B cell (primary cell): ENCODE measurements at regions not wholly inside any gene's neighbourhood (a gene's known extent, or its start where the extent isn't known, plus 50 kb on each side); places are given as distances from the start of the nearest gene placed in this dataset.

ENCODE experiments used
- ATAC-seq: fragments of 200-7000 bp; cut with Tn5 transposase; one replicate; pipeline ENCODE4 v1.10.0; 2021; ENCODE audit warnings: low read depth, mild to moderate bottlenecking, moderate number of reproducible peaks, moderate library complexity
- CTCF ChIA-PET: fragments of 350-600 bp; sonication (Branson Sonifier 250); formaldehyde crosslinking; loops from one replicate; lab custom pipeline; 2021; ENCODE audit warnings: antibody characterized with exemption, inconsistent platforms; lab: Charles Lee
- POLR2A ChIA-PET: fragments of 350-600 bp; sonication (Branson Sonifier 250); formaldehyde crosslinking; loops from one replicate; lab custom pipeline; 2021; ENCODE audit warnings: antibody characterized with exemption; lab: Charles Lee
- DNase-seq: peaks from one replicate; pipeline ENCODE4 v3.0.0; 2013
- H2AFZ ChIP-seq: 2 replicates; pipeline ENCODE4 v1.6.1; 2012; ENCODE audit warnings: mild to moderate bottlenecking, low read depth, low read length; ENCODE audit not compliant: insufficient read depth, poor library complexity, severe bottlenecking
- H3K27ac ChIP-seq, 2 donors: 1 replicate in 1 of 2; 2 replicates in 1 of 2; pipeline ENCODE4 v1.5.1; 2012 to 2013; ENCODE audit warnings: low read length in 2 of 2, mild to moderate bottlenecking in 2 of 2, moderate library complexity in 1 of 2
- H3K27me3 ChIP-seq, 4 experiments: fragments of 200-600 bp in 1 of 4; sonication (generic) in 1 of 4; replicated peaks in 1 of 4; 1 replicate in 2 of 4; 2 replicates in 2 of 4; pipeline versions ENCODE4 v1.6.1 to v1.7.0; 2013 to 2016; ENCODE audit warnings: low read length in 3 of 4, mild to moderate bottlenecking in 2 of 4, mixed read lengths in 1 of 4, moderate library complexity in 1 of 4; ENCODE audit not compliant: insufficient read depth in 4 of 4, control insufficient read depth in 3 of 4; ENCODE audit errors: control extremely low read depth in 1 of 4
- H3K36me3 ChIP-seq, 2 experiments: replicated peaks in 1 of 2; 1 replicate in 1 of 2; 2 replicates in 1 of 2; pipeline versions ENCODE4 v1.6.1 to v1.7.1; 2013; ENCODE audit warnings: low read length in 1 of 2; ENCODE audit not compliant: insufficient read depth in 2 of 2, control insufficient read depth in 1 of 2; ENCODE audit errors: control extremely low read depth in 1 of 2, extremely low read depth in 1 of 2
- H3K4me1 ChIP-seq, 2 donors: fragments of 200-600 bp in 1 of 2; sonication (generic) in 1 of 2; 1 replicate in 1 of 2; 2 replicates in 1 of 2; pipeline versions ENCODE4 v1.5.1 to v1.6.1; 2013 to 2017; ENCODE audit warnings: low read length in 2 of 2; ENCODE audit not compliant: control insufficient read depth in 2 of 2, insufficient read depth in 2 of 2
- H3K4me2 ChIP-seq: replicated peaks from 2 replicates; pipeline ENCODE3; 2012; ENCODE audit warnings: mild to moderate bottlenecking, low read depth, low read length; ENCODE audit not compliant: poor library complexity, severe bottlenecking
- H3K4me3 ChIP-seq, 5 experiments: fragments of 200-600 bp in 1 of 5; sonication (generic) in 1 of 5; 1 replicate in 3 of 5; 2 replicates in 2 of 5; pipeline versions ENCODE4 v1.5.1 to v1.7.0; 2011 to 2016; ENCODE audit warnings: low read length in 4 of 5, mild to moderate bottlenecking in 4 of 5, low read depth in 2 of 5, control low read depth in 1 of 5, moderate library complexity in 1 of 5; ENCODE audit not compliant: insufficient read depth in 1 of 5; ENCODE audit errors: control extremely low read depth in 1 of 5, extremely low read depth in 1 of 5
- H3K79me2 ChIP-seq: fragments of 200-600 bp; sonication (generic); one replicate; pipeline ENCODE4 v1.6.0; 2016; ENCODE audit warnings: low read length; ENCODE audit not compliant: control insufficient read depth, insufficient read depth
- H3K9ac ChIP-seq: fragments of 200-600 bp; sonication (generic); 2 replicates; pipeline ENCODE4 v1.6.1; 2017; ENCODE audit warnings: mild to moderate bottlenecking, low read length, moderate library complexity
- H3K9me3 ChIP-seq, 3 donors: one replicate each; pipeline versions ENCODE4 v1.6.1 to v1.7.1; 2013; ENCODE audit warnings: low read length in 2 of 3; ENCODE audit not compliant: control insufficient read depth in 2 of 3, insufficient read depth in 1 of 3; ENCODE audit errors: control extremely low read depth in 1 of 3
- H4K20me1 ChIP-seq: 2 replicates; pipeline ENCODE4 v1.6.0; 2012; ENCODE audit warnings: mild to moderate bottlenecking, low read length; ENCODE audit not compliant: insufficient read depth, control insufficient read depth, poor library complexity, severe bottlenecking
- H3K27ac Mint-ChIP-seq: one replicate; pipeline ENCODE4 v1.8.0; 2021; ENCODE audit warnings: mixed read lengths
- H3K27me3 Mint-ChIP-seq: one replicate; pipeline ENCODE4 v1.8.0; 2021; ENCODE audit warnings: mixed read lengths
- H3K4me1 Mint-ChIP-seq: one replicate; pipeline ENCODE4 v1.8.0; 2021; ENCODE audit warnings: mixed read lengths
- H3K4me3 Mint-ChIP-seq: one replicate; pipeline ENCODE4 v1.8.0; 2021; ENCODE audit warnings: mixed read lengths
- H3K9me3 Mint-ChIP-seq: one replicate; pipeline ENCODE4 v1.8.0; 2022; ENCODE audit warnings: mixed read lengths; ENCODE audit not compliant: insufficient read depth
- EZH2 ChIP-seq: IDR thresholded peaks from 2 replicates; pipeline ENCODE4 v1.6.1; 2012; ENCODE audit warnings: borderline replicate concordance, low read depth, mild to moderate bottlenecking, moderate library complexity, low read length; ENCODE audit not compliant: insufficient read depth, poor library complexity, severe bottlenecking
- WGBS: methylation state at CpG from one replicate; pipeline ENCODE4 v1.1.5; 2013; ENCODE audit warnings: missing lambda C conversion rate; ENCODE audit not compliant: insufficient coverage; 5-methylcytosine and 5-hydroxymethylcytosine counted together
- intact Hi-C: fragments of 100-400 bp; cut with micrococcal nuclease; formaldehyde crosslinking; loops from one replicate; pipeline ENCODE4 v1.10.0; 2022
- TF ChIP-seq, protein P1 (sequence below): fragments of 200-600 bp; IDR thresholded peaks from one replicate; pipeline ENCODE4 v1.8.0; 2022; ENCODE audit warnings: antibody characterized with exemption, mild to moderate bottlenecking

DNA sequence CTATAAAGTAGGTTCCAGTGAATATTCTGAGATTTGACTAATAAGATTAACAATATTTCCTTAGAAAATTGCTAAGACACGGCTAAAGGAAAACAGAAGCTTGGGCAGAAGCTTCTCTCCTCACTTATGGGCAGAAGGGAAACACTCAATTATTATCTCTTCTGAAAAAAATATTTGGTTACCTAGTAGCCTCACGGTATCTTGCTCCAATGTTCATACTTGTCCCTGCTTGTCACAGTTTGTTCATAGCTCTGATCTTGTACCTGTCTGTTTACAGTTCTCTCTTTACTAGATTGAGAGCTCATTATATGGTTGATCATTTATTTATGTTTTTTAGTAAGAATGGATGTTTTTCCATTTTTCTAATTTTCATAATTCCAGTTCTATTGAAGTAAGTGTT, 458.0 kb upstream of the ATP2B1 start:
- Histone ChIP-seq H2AFZ (no peak overlapping the region), H3K4me2 (no peak overlapping the region), H3K9me3 (peaks cover 0 to 5% (median 3%) of the 10 kb centered on the region in 3 donors), H3K27ac (no peak overlapping the region), H3K4me1 (no peaks in the 10 kb centered on the region), H4K20me1 (no peaks in the 10 kb centered on the region), H3K9ac (no peak overlapping the region), H3K4me3 (no peak overlapping the region), H3K36me3 (no peaks in the 10 kb centered on the region), H3K27me3 (no peaks in the 10 kb centered on the region), H3K79me2 (no peaks in the 10 kb centered on the region)
- POLR2A ChIA-PET: no interaction called here
- CTCF ChIA-PET: interaction anchor here (1.6 kb wide), 1 partner anchor 64 kb away, joined by 3 read pairs; no protein-coding TSS in a partner anchor
- ATAC-seq (no peak), DNase-seq (no peak)
- Mint-ChIP-seq H3K9me3 (peaks cover 7% of the 10 kb centered on the region), H3K27me3 (no peaks in the 10 kb centered on the region), H3K4me3 (no peak overlapping the region), H3K4me1 (no peaks in the 10 kb centered on the region), H3K27ac (no peak overlapping the region)
- intact Hi-C loops: no loop called here
- no CpG with 5 or more reads among the region's 2 CpGs for WGBS
- TF ChIP-seq EZH2: no peak
- TF ChIP-seq, protein P1, sequence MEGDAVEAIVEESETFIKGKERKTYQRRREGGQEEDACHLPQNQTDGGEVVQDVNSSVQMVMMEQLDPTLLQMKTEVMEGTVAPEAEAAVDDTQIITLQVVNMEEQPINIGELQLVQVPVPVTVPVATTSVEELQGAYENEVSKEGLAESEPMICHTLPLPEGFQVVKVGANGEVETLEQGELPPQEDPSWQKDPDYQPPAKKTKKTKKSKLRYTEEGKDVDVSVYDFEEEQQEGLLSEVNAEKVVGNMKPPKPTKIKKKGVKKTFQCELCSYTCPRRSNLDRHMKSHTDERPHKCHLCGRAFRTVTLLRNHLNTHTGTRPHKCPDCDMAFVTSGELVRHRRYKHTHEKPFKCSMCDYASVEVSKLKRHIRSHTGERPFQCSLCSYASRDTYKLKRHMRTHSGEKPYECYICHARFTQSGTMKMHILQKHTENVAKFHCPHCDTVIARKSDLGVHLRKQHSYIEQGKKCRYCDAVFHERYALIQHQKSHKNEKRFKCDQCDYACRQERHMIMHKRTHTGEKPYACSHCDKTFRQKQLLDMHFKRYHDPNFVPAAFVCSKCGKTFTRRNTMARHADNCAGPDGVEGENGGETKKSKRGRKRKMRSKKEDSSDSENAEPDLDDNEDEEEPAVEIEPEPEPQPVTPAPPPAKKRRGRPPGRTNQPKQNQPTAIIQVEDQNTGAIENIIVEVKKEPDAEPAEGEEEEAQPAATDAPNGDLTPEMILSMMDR: no peak

DNA sequence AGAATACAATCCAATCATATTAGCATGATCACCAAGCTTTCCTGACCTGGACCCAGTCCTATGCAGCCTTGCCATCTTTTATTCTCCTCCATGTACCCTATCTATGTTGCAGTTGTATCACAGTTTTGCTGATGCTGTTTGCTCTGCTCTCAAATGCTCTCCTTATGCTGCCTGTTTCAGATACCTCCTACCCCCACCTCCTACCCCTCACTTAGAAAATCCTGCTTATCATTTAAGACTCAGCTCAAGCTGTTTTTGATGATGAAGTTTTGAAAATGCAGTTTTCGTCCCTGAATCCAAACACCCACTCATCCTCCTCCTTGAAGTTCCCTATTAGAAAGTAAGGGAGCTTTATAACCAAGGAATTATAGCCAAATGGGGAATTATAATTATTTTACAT, 457.4 kb upstream of the ATP2B1 start:
- Histone ChIP-seq H3K27ac (no peak overlapping the region), H3K36me3 (no peaks in the 10 kb centered on the region), H3K9ac (no peak overlapping the region), H3K4me2 (no peak overlapping the region), H4K20me1 (no peaks in the 10 kb centered on the region), H2AFZ (no peak overlapping the region), H3K4me3 (no peak overlapping the region), H3K27me3 (no peaks in the 10 kb centered on the region), H3K4me1 (no peaks in the 10 kb centered on the region), H3K9me3 (peaks cover 0 to 7% (median 6%) of the 10 kb centered on the region in 3 donors), H3K79me2 (no peaks in the 10 kb centered on the region)
- Mint-ChIP-seq H3K27ac (no peak overlapping the region), H3K4me3 (no peak overlapping the region), H3K9me3 (peaks cover 7% of the 10 kb centered on the region), H3K27me3 (no peaks in the 10 kb centered on the region), H3K4me1 (no peaks in the 10 kb centered on the region)
- TF ChIP-seq EZH2: no peak
- TF ChIP-seq, protein P1: no peak
- no peak for DNase-seq
- no CpG with 5 or more reads among the region's 1 CpG for WGBS
- POLR2A ChIA-PET: interaction anchor here (1.1 kb wide), 1 partner anchor 456 kb away, joined by 3 read pairs; no protein-coding TSS in a partner anchor
- CTCF ChIA-PET: interaction anchor here (1.1 kb wide), 1 partner anchor 623 kb away, joined by 3 read pairs; no protein-coding TSS in a partner anchor
- intact Hi-C loops: no loop called here
- ATAC-seq: no peak
